Left lung (tissue), 4 donors: ENCODE measurements at regions not wholly inside any gene's neighbourhood (a gene's known extent, or its start where the extent isn't known, plus 50 kb on each side); places are given as distances from the start of the nearest gene placed in this dataset.

Experiments
- ATAC-seq: fragments of 200-7000 bp; cut with Tn5 transposase; one replicate; pipeline ENCODE4 v1.9.1; 2020; ENCODE audit warnings: moderate library complexity
- DNase-seq, 4 donors: peaks; one replicate each; pipeline ENCODE4 v3.0.0-alpha.2; 2013 to 2020
- H3K27ac ChIP-seq, 2 donors: fragments of 200-600 bp; sonication (generic) in 1 of 2; one replicate each; pipeline versions ENCODE4 v1.5.0 to v1.8.0; 2020 to 2021
- H3K27me3 ChIP-seq, 2 donors: fragments of 200-600 bp; sonication (generic) in 1 of 2; one replicate each; pipeline versions ENCODE4 v1.5.0 to v1.8.0; 2020 to 2021
- H3K36me3 ChIP-seq, 2 donors: fragments of 200-600 bp; sonication (generic) in 1 of 2; one replicate each; pipeline versions ENCODE4 v1.5.0 to v1.8.0; 2020 to 2021
- H3K4me1 ChIP-seq, 2 donors: fragments of 200-600 bp; one replicate each; pipeline ENCODE4 v1.8.0; 2021
- H3K4me3 ChIP-seq, 2 donors: fragments of 200-600 bp; sonication (generic) in 1 of 2; one replicate each; pipeline versions ENCODE4 v1.5.0 to v1.8.0; 2020 to 2021; ENCODE audit warnings: mild to moderate bottlenecking in 1 of 2
- H3K9me3 ChIP-seq, 2 donors: fragments of 200-600 bp; sonication (generic) in 1 of 2; one replicate each; pipeline versions ENCODE4 v1.5.0 to v1.8.0; 2020 to 2021
- CTCF ChIP-seq, 2 donors: fragments of 200-600 bp; sonication (generic) in 1 of 2; IDR thresholded peaks; one replicate each; pipeline versions ENCODE4 v1.5.0 to v1.8.0; 2021; ENCODE audit warnings: antibody characterized with exemption in 2 of 2
- intact Hi-C, 2 donors: fragments of 100-400 bp; cut with DNase I; formaldehyde crosslinking; loops; one replicate each; pipeline versions ENCODE4 v1.11.2 to v1.14.2; 2022
- donor health status: DM: no; HTN: yes; CAD: no.
- donor health status: DM: no; HTN: no; CAD: no.

GRCh38 chr16:47928008-47928407, 227.8 kb downstream of the ABCC12 start:
- Histone ChIP-seq H3K27ac (no peak overlapping the region), H3K4me3 (no peak overlapping the region), H3K4me1 (no peaks in the 10 kb centered on the region), H3K36me3 (no peaks in the 10 kb centered on the region), H3K27me3 (no peaks in the 10 kb centered on the region), H3K9me3 (no peaks in the 10 kb centered on the region)
- no peak for DNase-seq
- TF ChIP-seq CTCF (IDR thresholded peaks at IDR 0.05): no peak
- no peak for ATAC-seq
- intact Hi-C loops: no loop called here

GRCh38 chr16:47927330-47927729, 228.5 kb downstream of the ABCC12 start:
- no peak overlapping the region for H3K4me3 ChIP-seq
- no peaks in the 10 kb centered on the region for H3K9me3 ChIP-seq
- H3K36me3 ChIP-seq: no peaks in the 10 kb centered on the region
- H3K27me3 ChIP-seq: no peaks in the 10 kb centered on the region
- no peak for TF ChIP-seq CTCF (IDR thresholded peaks at IDR 0.05)
- no peak overlapping the region for H3K27ac ChIP-seq
- H3K4me1 ChIP-seq: no peaks in the 10 kb centered on the region
- intact Hi-C loops: no loop called here
- peak; percentile 86 for ATAC-seq
- DNase-seq: peak in 1 of 4 donors; percentile 19

- intact Hi-C loops: no loop called here
- no peak for ATAC-seq
- H3K9me3 ChIP-seq: no peaks in the 10 kb centered on the region
- H3K4me3 ChIP-seq: no peak overlapping the region
- H3K36me3 ChIP-seq: no peaks in the 10 kb centered on the region
- H3K27me3 ChIP-seq: no peaks in the 10 kb centered on the region
- TF ChIP-seq CTCF (IDR thresholded peaks at IDR 0.05): no peak
- H3K4me1 ChIP-seq: no peaks in the 10 kb centered on the region
- no peak overlapping the region for H3K27ac ChIP-seq
- DNase-seq: no peak
These were observed 229.9 kb downstream of the ABCC12 start for GRCh38 chr16:47925811-47926460.

- Histone ChIP-seq H3K4me1 (no peaks in the 10 kb centered on the region), H3K4me3 (no peak overlapping the region), H3K27ac (no peak overlapping the region), H3K9me3 (no peaks in the 10 kb centered on the region), H3K27me3 (no peaks in the 10 kb centered on the region), H3K36me3 (no peaks in the 10 kb centered on the region)
- no peak for TF ChIP-seq CTCF (IDR thresholded peaks at IDR 0.05)
- no peak for ATAC-seq
- no peak for DNase-seq
- intact Hi-C loops: no loop called here
These were observed 230.8 kb downstream of the ABCC12 start for GRCh38 chr16:47924950-47925349.

- intact Hi-C loops: no loop called here
These were observed 234.3 kb downstream of the ABCC12 start for GRCh38 chr16:47921535-47921934.

More at GRCh38 chr16:47921535-47921934, 234.3 kb downstream of the ABCC12 start:
- no peaks in the 10 kb centered on the region for H3K36me3 ChIP-seq
- DNase-seq: no peak
- no peak for ATAC-seq
- no peak overlapping the region for H3K27ac ChIP-seq
- no peaks in the 10 kb centered on the region for H3K9me3 ChIP-seq
- H3K4me3 ChIP-seq: no peak overlapping the region
- no peaks in the 10 kb centered on the region for H3K4me1 ChIP-seq
- no peak for TF ChIP-seq CTCF (IDR thresholded peaks at IDR 0.05)
- no peaks in the 10 kb centered on the region for H3K27me3 ChIP-seq
